AG09309 (cell line): ENCODE measurements at regions not wholly inside any gene's neighbourhood (a gene's known extent, or its start where the extent isn't known, plus 50 kb on each side); places are given as distances from the start of the nearest gene placed in this dataset.

ENCODE experiments used
- DNase-seq: peaks from one replicate; pipeline ENCODE4 v3.0.0-alpha.2; 2010; ENCODE audit warnings: low read depth
- H3K4me3 ChIP-seq: 2 replicates; pipeline ENCODE4 v1.5.1; 2011; ENCODE audit warnings: mild to moderate bottlenecking, low read depth, low read length, moderate library complexity; ENCODE audit not compliant: control insufficient read depth
- TF ChIP-seq, protein P1 (sequence below): IDR thresholded peaks from 2 replicates; pipeline ENCODE4 v1.5.1; 2011; ENCODE audit warnings: mild to moderate bottlenecking, low read depth, low read length, inconsistent platforms; ENCODE audit not compliant: insufficient read depth, control insufficient read depth; ENCODE audit errors: missing control alignments

GRCh38 chr7:45495618-45496017 lies 78.5 kb upstream of the ADCY1 start:
- no peak overlapping the region for H3K4me3 ChIP-seq
- no peak for DNase-seq
- TF ChIP-seq, protein P1, sequence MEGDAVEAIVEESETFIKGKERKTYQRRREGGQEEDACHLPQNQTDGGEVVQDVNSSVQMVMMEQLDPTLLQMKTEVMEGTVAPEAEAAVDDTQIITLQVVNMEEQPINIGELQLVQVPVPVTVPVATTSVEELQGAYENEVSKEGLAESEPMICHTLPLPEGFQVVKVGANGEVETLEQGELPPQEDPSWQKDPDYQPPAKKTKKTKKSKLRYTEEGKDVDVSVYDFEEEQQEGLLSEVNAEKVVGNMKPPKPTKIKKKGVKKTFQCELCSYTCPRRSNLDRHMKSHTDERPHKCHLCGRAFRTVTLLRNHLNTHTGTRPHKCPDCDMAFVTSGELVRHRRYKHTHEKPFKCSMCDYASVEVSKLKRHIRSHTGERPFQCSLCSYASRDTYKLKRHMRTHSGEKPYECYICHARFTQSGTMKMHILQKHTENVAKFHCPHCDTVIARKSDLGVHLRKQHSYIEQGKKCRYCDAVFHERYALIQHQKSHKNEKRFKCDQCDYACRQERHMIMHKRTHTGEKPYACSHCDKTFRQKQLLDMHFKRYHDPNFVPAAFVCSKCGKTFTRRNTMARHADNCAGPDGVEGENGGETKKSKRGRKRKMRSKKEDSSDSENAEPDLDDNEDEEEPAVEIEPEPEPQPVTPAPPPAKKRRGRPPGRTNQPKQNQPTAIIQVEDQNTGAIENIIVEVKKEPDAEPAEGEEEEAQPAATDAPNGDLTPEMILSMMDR: no peak

- TF ChIP-seq, protein P1: no peak
- no peak for DNase-seq
- H3K4me3 ChIP-seq: no peak overlapping the region
Measured at GRCh38 chr7:45500257-45500656, 73.9 kb upstream of the ADCY1 start.

DNA sequence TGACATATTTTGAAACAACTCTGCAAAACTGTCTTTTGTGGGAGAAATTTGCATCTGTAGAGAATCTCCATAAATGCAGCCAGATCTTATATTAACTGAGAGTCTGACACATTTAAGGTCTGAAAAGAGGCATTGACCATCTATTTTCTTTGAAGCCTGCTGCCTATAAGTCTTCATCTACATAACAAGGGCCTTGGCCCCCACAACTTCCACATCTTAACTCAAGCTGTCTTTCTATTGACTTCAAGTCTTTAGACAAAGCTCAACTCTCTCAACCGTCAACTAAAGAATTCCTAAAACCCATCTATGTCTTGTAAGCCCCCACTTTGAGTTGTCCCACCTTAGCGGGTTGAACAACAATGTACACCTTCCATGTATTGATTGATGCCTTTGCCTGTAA lies 72.4 kb upstream of the ADCY1 start:
- no peak overlapping the region for H3K4me3 ChIP-seq
- no peak for DNase-seq
- TF ChIP-seq, protein P1: no peak

DNA sequence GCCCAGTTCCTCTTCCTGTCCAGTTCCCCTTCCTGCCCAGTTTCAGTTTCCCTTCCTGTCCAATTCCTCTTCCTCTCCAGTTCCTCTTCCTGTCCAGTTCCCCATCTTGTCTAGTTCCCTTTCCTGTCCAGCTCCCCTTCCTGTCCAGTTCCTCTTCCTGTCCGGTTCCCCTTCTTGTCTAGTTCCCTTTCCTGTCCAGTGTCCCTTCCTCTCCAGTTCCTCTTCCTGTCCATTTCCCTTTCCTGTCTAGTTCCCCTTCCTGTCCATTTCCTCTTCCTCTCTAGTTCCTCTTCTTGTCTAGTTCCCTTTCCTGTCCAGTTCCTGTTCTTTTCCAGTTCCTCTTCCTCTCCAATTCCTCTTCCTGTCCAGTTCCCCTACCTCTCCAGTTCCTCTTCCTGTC lies 68.1 kb upstream of the ADCY1 start:
- no peak overlapping the region for H3K4me3 ChIP-seq
- no peak for DNase-seq
- TF ChIP-seq, protein P1: no peak

GRCh38 chr7:45509222-45509621 lies 64.9 kb upstream of the ADCY1 start:
- no peak for DNase-seq
- TF ChIP-seq, protein P1: no peak
- no peak overlapping the region for H3K4me3 ChIP-seq

- TF ChIP-seq, protein P1: no peak
- H3K4me3 ChIP-seq: no peak overlapping the region
- no peak for DNase-seq
Measured at GRCh38 chr7:45511721-45512597, 62.2 kb upstream of the ADCY1 start.
